Prostate gland (tissue), 2 donors: ENCODE measurements at regions not wholly inside any gene's neighbourhood (a gene's known extent, or its start where the extent isn't known, plus 50 kb on each side); places are given as distances from the start of the nearest gene placed in this dataset.

ENCODE experiments used
- DNase-seq: peaks from one replicate; pipeline ENCODE4 v3.0.0-alpha.2; 2019; ENCODE audit warnings: low spot score
- H3K27ac ChIP-seq, 2 donors: fragments of 200-600 bp; sonication (generic); 2 replicates each; pipeline ENCODE4 v1.5.1; 2017 to 2019
- H3K27me3 ChIP-seq: fragments of 200-600 bp; sonication (generic); replicated peaks from 2 replicates; pipeline ENCODE4 v1.5.1; 2019; ENCODE audit not compliant: insufficient read depth
- H3K36me3 ChIP-seq, 2 donors: fragments of 200-600 bp; sonication (generic); 1 replicate in 1 of 2; 2 replicates in 1 of 2; pipeline versions ENCODE4 v1.5.1 to v1.8.1; 2017 to 2019
- H3K4me1 ChIP-seq: fragments of 200-600 bp; sonication (generic); replicated peaks from 2 replicates; pipeline ENCODE4 v1.5.1; 2019
- H3K4me3 ChIP-seq, 2 donors: fragments of 200-600 bp; sonication (generic); 2 replicates each; pipeline ENCODE4 v1.5.1; 2017 to 2019
- H3K9me3 ChIP-seq: fragments of 200-600 bp; sonication (generic); 2 replicates; pipeline ENCODE4 v1.5.1; 2017
- POLR2A ChIP-seq: fragments of 450-650 bp; IDR thresholded peaks from one replicate; pipeline ENCODE4 v1.6.1; 2016; ENCODE audit warnings: antibody characterized with exemption, mild to moderate bottlenecking
- POLR2AphosphoS5 ChIP-seq: sonication (generic); formaldehyde crosslinking; IDR thresholded peaks from one replicate; pipeline ENCODE4 v1.6.1; 2017; ENCODE audit warnings: antibody characterized with exemption
- WGBS: methylation state at CpG from one replicate; pipeline ENCODE4 v1.1.5; 2018; 5-methylcytosine and 5-hydroxymethylcytosine counted together
- intact Hi-C: fragments of 100-400 bp; cut with DNase I; formaldehyde crosslinking; loops from one replicate; pipeline ENCODE4 v1.14.2; 2022
- TF ChIP-seq, protein P1 (sequence below), 4 experiments: fragments of 200-600 bp in 2 of 4; fragments of 450-650 bp in 2 of 4; sonication (generic) in 2 of 4; IDR thresholded peaks; 1 replicate in 3 of 4; 2 replicates in 1 of 4; pipeline ENCODE4 v1.5.1; 2016 to 2019; ENCODE audit warnings: antibody characterized with exemption in 4 of 4, mild to moderate bottlenecking in 2 of 4, moderate library complexity in 2 of 4

DNA sequence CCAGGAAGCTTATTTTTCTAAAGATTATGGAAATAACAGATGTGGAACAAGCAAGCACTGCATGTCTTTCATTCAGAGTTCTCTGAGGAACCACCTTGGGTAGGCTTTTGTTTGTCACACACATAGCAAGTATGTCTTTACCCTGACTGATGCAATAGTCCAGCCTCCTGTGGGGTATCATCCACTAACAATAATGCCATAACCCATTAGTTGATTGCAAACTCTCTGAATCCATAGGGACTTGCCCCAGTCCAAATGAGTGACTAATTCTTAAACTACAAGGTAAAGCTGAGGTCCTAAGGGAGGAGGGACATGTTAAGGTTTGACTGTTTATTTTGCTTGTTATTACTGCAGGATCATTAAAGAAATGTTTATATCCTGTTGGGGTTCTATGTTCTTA lies 151.4 kb upstream of the PRPS1L1 start:
- H3K27ac ChIP-seq, result no peak overlapping the region
- no peak overlapping the region for H3K4me3 ChIP-seq
- no peak for DNase-seq
- TF ChIP-seq, protein P1, sequence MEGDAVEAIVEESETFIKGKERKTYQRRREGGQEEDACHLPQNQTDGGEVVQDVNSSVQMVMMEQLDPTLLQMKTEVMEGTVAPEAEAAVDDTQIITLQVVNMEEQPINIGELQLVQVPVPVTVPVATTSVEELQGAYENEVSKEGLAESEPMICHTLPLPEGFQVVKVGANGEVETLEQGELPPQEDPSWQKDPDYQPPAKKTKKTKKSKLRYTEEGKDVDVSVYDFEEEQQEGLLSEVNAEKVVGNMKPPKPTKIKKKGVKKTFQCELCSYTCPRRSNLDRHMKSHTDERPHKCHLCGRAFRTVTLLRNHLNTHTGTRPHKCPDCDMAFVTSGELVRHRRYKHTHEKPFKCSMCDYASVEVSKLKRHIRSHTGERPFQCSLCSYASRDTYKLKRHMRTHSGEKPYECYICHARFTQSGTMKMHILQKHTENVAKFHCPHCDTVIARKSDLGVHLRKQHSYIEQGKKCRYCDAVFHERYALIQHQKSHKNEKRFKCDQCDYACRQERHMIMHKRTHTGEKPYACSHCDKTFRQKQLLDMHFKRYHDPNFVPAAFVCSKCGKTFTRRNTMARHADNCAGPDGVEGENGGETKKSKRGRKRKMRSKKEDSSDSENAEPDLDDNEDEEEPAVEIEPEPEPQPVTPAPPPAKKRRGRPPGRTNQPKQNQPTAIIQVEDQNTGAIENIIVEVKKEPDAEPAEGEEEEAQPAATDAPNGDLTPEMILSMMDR (IDR thresholded peaks at IDR 0.05), result no peak
- TF ChIP-seq POLR2A (no peak), POLR2AphosphoS5 (no peak)
- no peaks in the 10 kb centered on the region for H3K4me1 ChIP-seq
- no peaks in the 10 kb centered on the region for H3K27me3 ChIP-seq
- H3K36me3 ChIP-seq, result no peaks in the 10 kb centered on the region
- H3K9me3 ChIP-seq, result no peaks in the 10 kb centered on the region
- intact Hi-C loops, result no loop called here

DNA sequence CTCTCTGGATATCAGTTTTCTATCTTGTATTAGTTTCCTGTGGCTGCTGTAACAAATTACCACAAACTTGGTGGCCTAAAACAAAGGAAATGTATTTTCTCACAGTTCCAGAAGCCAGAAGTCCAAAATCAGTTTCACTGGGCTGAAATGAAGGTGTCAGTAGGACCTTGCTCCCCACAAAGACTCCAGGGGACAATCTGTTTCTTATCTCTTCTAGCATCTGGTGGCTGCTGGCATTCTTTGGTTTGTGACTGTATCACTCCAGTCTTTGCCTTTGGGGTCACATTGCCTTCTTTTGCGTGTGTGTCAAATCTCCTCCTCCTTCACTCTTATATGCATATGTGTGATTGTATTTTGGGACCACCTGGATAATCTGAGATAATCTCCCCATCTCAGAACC lies 153.0 kb upstream of the PRPS1L1 start:
- DNase-seq, result no peak
- intact Hi-C loops, result no loop called here
- WGBS, result 97% methylated on average over 1 of the region's 1 CpG

DNA sequence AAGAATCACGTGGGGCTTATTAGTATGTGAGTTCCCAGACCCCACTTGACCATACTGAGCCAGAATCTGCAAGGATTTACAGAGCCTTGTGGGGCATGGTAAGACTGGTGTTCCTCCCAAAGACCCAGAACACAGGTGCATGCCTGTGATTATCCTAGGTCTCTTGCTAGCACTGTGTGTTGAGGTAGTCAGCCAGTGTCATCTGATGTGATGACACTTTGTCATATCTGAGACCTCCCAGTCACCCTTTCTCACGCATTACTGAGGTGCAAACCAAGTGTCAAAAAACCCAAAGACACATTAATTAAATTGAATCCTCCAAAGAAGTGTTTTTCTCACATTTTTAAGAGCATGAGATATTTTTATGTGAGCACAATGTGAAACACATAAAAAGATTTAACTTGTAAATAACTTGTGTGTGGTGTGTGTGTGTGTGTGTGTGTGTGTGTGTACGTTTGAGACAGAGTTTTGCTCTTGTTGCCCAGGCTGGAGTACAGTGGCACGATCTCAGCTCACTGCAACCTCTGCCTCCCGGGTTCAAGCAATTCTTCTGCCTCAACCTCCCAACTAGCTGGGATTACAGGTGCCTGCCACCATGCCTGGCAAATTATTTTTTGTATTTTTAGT lies 162.0 kb upstream of the PRPS1L1 start:
- Histone ChIP-seq H3K4me3 (no peak overlapping the region), H3K27ac (no peak overlapping the region), H3K4me1 (no peaks in the 10 kb centered on the region), H3K36me3 (no peaks in the 10 kb centered on the region), H3K27me3 (no peaks in the 10 kb centered on the region), H3K9me3 (no peaks in the 10 kb centered on the region)
- DNase-seq, result no peak
- TF ChIP-seq POLR2A, result no peak
- TF ChIP-seq, protein P1 (IDR thresholded peaks at IDR 0.05), result no peak
- TF ChIP-seq POLR2AphosphoS5, result no peak
- WGBS, result 84% methylated on average over 5 of the region's 5 CpGs
- intact Hi-C loops, result no loop called here

More for the DNA sequence above, 153.0 kb upstream of the PRPS1L1 start:
- TF ChIP-seq POLR2AphosphoS5, result no peak
- TF ChIP-seq, protein P1 (IDR thresholded peaks at IDR 0.05), result no peak
- no peaks in the 10 kb centered on the region for H3K4me1 ChIP-seq
- no peaks in the 10 kb centered on the region for H3K9me3 ChIP-seq
- no peak overlapping the region for H3K27ac ChIP-seq
- no peak overlapping the region for H3K4me3 ChIP-seq
- no peaks in the 10 kb centered on the region for H3K27me3 ChIP-seq
- H3K36me3 ChIP-seq, result no peaks in the 10 kb centered on the region

DNA sequence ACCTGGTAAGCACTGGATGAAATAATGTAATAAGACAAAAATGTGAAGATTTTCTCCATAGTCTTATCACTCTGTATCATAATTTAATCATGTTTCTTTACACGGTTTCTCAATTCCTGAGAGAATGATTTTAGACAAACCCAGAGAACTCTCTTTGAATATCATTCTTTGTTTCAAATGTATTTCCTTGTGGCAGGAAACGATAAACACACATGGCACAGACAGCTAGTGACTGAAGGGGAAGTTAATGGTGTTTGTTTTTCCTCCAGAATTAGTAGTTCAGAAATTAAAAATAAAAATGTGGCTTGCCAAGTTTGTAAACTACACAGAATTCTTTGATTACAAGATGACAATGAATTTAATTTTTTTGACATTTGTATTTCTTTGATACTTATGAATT lies 163.7 kb upstream of the PRPS1L1 start:
- WGBS, result 34% methylated on average over 2 of the region's 2 CpGs
- Histone ChIP-seq H3K36me3 (no peaks in the 10 kb centered on the region), H3K27ac (no peak overlapping the region), H3K4me1 (no peaks in the 10 kb centered on the region), H3K27me3 (no peaks in the 10 kb centered on the region), H3K9me3 (no peaks in the 10 kb centered on the region), H3K4me3 (no peak overlapping the region)
- TF ChIP-seq POLR2A (no peak), POLR2AphosphoS5 (no peak)
- TF ChIP-seq, protein P1 (IDR thresholded peaks at IDR 0.05), result no peak
- DNase-seq, result no peak
- intact Hi-C loops, result no loop called here

DNA sequence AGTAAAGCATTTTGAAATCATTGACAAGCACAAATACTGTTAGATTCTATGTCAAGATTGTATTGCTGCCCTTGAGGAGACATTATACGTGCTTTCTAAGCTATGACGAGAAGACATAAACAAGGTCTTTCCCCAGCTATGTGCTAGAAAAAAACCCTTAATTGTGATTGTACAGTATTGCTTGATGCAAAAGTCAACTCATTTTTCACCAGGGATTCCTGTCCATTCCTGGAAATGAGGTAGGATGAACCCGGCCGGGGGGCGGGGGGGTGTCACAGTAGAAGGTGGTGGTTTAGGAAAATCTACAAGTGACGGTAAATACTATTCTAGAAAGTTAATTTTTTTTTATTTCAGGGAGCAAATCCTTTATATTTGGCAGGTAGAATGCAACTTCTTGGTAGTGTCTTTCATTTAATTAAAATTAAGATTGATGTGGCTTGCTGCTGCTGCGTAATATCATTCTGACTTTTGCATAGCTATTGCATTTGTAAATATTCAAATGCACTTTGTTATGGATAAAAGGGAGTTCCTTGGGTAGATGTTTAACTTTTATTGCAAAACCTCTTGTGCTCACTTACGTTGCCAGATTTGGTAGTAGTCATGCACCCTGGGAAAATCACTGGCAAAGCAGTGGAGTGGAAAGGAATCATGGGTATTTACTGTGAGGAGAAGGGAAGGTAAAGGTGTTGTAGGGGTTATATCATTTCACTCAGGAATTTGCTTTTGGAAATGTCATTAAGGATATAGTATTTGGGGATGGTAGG lies 164.4 kb upstream of the PRPS1L1 start:
- TF ChIP-seq POLR2A (no peak), POLR2AphosphoS5 (no peak)
- TF ChIP-seq, protein P1 (IDR thresholded peaks at IDR 0.05), result no peak
- H3K9me3 ChIP-seq, result no peaks in the 10 kb centered on the region
- no peak overlapping the region for H3K4me3 ChIP-seq
- no peaks in the 10 kb centered on the region for H3K4me1 ChIP-seq
- 81% methylated on average over 8 of the region's 8 CpGs for WGBS
- no peak overlapping the region for H3K27ac ChIP-seq
- H3K36me3 ChIP-seq, result no peaks in the 10 kb centered on the region
- DNase-seq, result no peak
- H3K27me3 ChIP-seq, result no peaks in the 10 kb centered on the region
- intact Hi-C loops, result no loop called here
